ENCODE measurements at regions not wholly inside any gene's neighbourhood (a gene's known extent, or its start where the extent isn't known, plus 50 kb on each side); places are given as distances from the start of the nearest gene placed in this dataset.

DNA sequence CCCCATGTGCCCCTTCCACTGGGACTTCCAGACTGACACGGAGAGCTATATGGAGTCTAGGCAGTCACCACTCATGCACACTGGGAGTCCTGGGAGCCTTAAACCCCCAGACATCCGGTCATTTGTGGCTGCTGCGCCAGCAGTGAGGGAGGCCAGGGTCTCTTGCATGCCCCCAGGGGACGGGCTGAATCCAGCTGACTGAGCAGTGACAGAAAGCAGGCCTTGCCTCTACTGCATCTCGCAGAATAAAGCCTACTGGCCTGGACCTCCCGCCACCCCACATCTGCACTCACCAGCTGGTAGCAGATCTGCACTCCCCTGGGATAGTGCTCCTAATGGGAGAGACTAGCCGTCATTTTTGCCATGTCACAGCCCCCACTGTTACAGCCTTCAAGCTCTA lies 1234.2 kb downstream of the FAM133A start:
- no peaks in the 10 kb centered on the region for H3K4me1 ChIP-seq
- no peak overlapping the region for H3K27ac ChIP-seq
- no peaks in the 10 kb centered on the region for H3K9me3 ChIP-seq
- intact Hi-C loops (cut with DNase I): no loop called here
- TF ChIP-seq CTCF (IDR thresholded peaks at IDR 0.05): no peak
- H3K4me3 ChIP-seq: no peak overlapping the region
- DNase-seq (ENCODE audit: low spot score in 2 of 2): no peak
- no peaks in the 10 kb centered on the region for H3K36me3 ChIP-seq
- no peaks in the 10 kb centered on the region for H3K27me3 ChIP-seq

- Histone ChIP-seq H3K27ac (no peak overlapping the region), H3K36me3 (no peaks in the 10 kb centered on the region), H3K4me1 (no peaks in the 10 kb centered on the region), H3K4me3 (no peak overlapping the region), H3K27me3 (no peaks in the 10 kb centered on the region), H3K9me3 (no peaks in the 10 kb centered on the region)
- TF ChIP-seq CTCF (IDR thresholded peaks at IDR 0.05): no peak
- intact Hi-C loops (cut with DNase I): no loop called here
- DNase-seq (ENCODE audit: low spot score in 2 of 2): no peak
Observed at GRCh38 chrX:94908648-94909047, 1234.6 kb downstream of the FAM133A start.

- no peak overlapping the region for H3K27ac ChIP-seq
- no peaks in the 10 kb centered on the region for H3K9me3 ChIP-seq
- H3K27me3 ChIP-seq: no peaks in the 10 kb centered on the region
- no peak overlapping the region for H3K4me3 ChIP-seq
- H3K36me3 ChIP-seq: no peaks in the 10 kb centered on the region
- H3K4me1 ChIP-seq: no peaks in the 10 kb centered on the region
- intact Hi-C loops (cut with DNase I): no loop called here
- no peak for DNase-seq (ENCODE audit: low spot score in 2 of 2)
- no peak for TF ChIP-seq CTCF (IDR thresholded peaks at IDR 0.05)
Observed at GRCh38 chrX:94914235-94914634, 1240.2 kb downstream of the FAM133A start.

- no peak for DNase-seq (ENCODE audit: low spot score in 2 of 2)
- no peak overlapping the region for H3K4me3 ChIP-seq
- intact Hi-C loops (cut with DNase I): no loop called here
- H3K27ac ChIP-seq: no peak overlapping the region
- no peaks in the 10 kb centered on the region for H3K9me3 ChIP-seq
- H3K36me3 ChIP-seq: no peaks in the 10 kb centered on the region
- no peaks in the 10 kb centered on the region for H3K27me3 ChIP-seq
- no peaks in the 10 kb centered on the region for H3K4me1 ChIP-seq
- no peak for TF ChIP-seq CTCF (IDR thresholded peaks at IDR 0.05)
Observed at GRCh38 chrX:94932278-94932965, 1258.4 kb downstream of the FAM133A start.

- H3K4me3 ChIP-seq: no peak overlapping the region
- no peaks in the 10 kb centered on the region for H3K9me3 ChIP-seq
- no peak for TF ChIP-seq CTCF (IDR thresholded peaks at IDR 0.05)
- intact Hi-C loops (cut with DNase I): no loop called here
- no peak for DNase-seq (ENCODE audit: low spot score in 2 of 2)
- H3K36me3 ChIP-seq: no peaks in the 10 kb centered on the region
- H3K27me3 ChIP-seq: no peaks in the 10 kb centered on the region
- H3K27ac ChIP-seq: no peak overlapping the region
- H3K4me1 ChIP-seq: no peaks in the 10 kb centered on the region
Observed at GRCh38 chrX:94936722-94937121, 1262.7 kb downstream of the FAM133A start.

DNA sequence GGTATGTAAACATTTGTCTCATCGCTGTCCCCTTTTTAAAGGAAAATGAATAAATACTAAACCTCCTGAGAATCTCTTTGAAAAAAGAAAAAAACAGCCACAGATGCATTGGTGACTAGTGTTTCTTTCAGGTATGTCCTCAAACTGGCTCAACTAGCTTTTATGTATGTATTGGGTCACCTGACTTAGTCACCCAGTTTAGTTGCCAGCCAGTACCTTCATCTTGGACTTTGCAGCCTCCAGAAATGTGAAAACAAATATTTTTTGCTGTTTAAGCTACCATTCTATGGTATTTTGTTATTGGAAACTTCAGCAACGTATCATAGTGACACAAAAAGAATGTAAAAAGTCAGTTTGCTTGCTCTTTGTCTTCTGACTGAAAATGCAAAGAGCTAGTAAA lies 1263.5 kb downstream of the FAM133A start:
- intact Hi-C loops (cut with DNase I): no loop called here
- Histone ChIP-seq H3K4me1 (no peaks in the 10 kb centered on the region), H3K4me3 (no peak overlapping the region), H3K27me3 (no peaks in the 10 kb centered on the region), H3K27ac (no peak overlapping the region), H3K36me3 (no peaks in the 10 kb centered on the region), H3K9me3 (no peaks in the 10 kb centered on the region)
- no peak for TF ChIP-seq CTCF (IDR thresholded peaks at IDR 0.05)
- no peak for DNase-seq (ENCODE audit: low spot score in 2 of 2)

All from ascending aorta (tissue), 2 donors.